Right atrium auricular region (tissue), 2 donors: ENCODE measurements at regions not wholly inside any gene's neighbourhood (a gene's known extent, or its start where the extent isn't known, plus 50 kb on each side); places are given as distances from the start of the nearest gene placed in this dataset.
"Not testable (repeated sequence)": the region's sequence is repeated elsewhere in the genome, so short reads cannot be mapped to it uniquely, and the experiment has no call there.

Experiments
- DNase-seq: peaks from one replicate; pipeline ENCODE4 v3.0.0-alpha.2; 2019; ENCODE audit warnings: low spot score
- H3K27ac ChIP-seq, 2 donors: fragments of 200-600 bp; sonication (generic); 1 replicate in 1 of 2; 2 replicates in 1 of 2; pipeline ENCODE4 v1.5.1; 2016 to 2019
- H3K27me3 ChIP-seq, 2 donors: fragments of 200-600 bp; sonication (generic); one replicate each; pipeline versions ENCODE4 v1.5.1 to v1.6.0; 2017 to 2019
- H3K36me3 ChIP-seq: fragments of 200-600 bp; sonication (generic); one replicate; pipeline ENCODE4 v1.5.1; 2016
- H3K4me1 ChIP-seq, 2 donors: fragments of 200-600 bp; sonication (generic); one replicate each; pipeline versions ENCODE4 v1.5.1 to v1.6.0; 2017 to 2019
- H3K4me3 ChIP-seq, 2 donors: fragments of 200-600 bp; sonication (generic); 1 replicate in 1 of 2; 2 replicates in 1 of 2; pipeline ENCODE4 v1.5.1; 2017 to 2019; ENCODE audit warnings: mild to moderate bottlenecking in 1 of 2, moderate library complexity in 1 of 2
- H3K9me3 ChIP-seq, 2 donors: fragments of 200-600 bp; sonication (generic); one replicate each; pipeline ENCODE4 v1.5.1; 2019
- CTCF ChIP-seq, 2 donors: fragments of 200-600 bp; sonication (generic); IDR thresholded peaks; one replicate each; pipeline ENCODE4 v1.5.1; 2019; ENCODE audit warnings: antibody characterized with exemption in 2 of 2

- Histone ChIP-seq H3K4me3 (no peak overlapping the region), H3K36me3 (no peaks in the 10 kb centered on the region), H3K27ac (no peak overlapping the region), H3K27me3 (no peaks in the 10 kb centered on the region), H3K4me1 (no peaks in the 10 kb centered on the region), H3K9me3 (no peaks in the 10 kb centered on the region)
- TF ChIP-seq CTCF (IDR thresholded peaks at IDR 0.05) = no peak
- DNase-seq = no peak
Measured at GRCh38 chr4:129852434-129852833, 756.5 kb downstream of the C4orf33 start.

DNA sequence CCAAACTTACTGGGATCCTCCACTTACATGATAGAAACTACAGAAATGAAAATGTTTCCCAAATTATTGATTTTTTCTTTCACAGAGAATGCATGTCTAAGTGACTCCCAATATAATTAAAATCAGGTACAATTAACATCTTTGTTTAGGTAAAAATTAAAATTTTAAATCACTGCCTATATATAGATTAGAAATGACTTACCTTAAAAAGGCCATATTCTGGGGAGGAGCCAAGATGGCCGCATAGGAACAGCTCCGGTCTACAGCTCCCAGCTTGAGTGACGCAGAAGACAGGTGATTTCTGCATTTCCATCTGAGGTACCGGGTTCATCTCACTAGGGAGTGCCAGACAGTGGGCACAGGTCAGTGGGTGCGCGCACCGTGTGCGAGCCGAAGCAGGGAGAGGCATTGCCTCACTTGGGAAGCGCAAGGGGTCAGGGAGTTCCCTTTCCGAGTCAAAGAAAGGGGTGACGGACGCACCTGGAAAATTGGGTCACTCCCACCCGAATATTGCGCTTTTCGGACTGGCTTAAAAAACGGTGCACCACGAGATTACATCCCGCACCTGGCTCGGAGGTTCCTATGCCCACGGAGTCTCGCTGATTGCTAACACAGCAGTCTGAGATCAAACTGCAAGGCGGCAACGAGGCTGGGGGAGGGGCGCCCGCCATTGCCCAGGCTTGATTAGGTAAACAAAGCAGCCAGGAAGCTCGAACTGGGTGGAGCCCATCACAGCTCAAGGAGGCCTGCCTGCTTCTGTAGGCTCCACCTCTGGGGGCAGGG, 757.9 kb downstream of the C4orf33 start:
- DNase-seq, H3K27ac ChIP-seq, H3K27me3 ChIP-seq, H3K36me3 ChIP-seq, H3K9me3 ChIP-seq, H3K4me1 ChIP-seq, H3K4me3 ChIP-seq: not testable (repeated sequence)

DNA sequence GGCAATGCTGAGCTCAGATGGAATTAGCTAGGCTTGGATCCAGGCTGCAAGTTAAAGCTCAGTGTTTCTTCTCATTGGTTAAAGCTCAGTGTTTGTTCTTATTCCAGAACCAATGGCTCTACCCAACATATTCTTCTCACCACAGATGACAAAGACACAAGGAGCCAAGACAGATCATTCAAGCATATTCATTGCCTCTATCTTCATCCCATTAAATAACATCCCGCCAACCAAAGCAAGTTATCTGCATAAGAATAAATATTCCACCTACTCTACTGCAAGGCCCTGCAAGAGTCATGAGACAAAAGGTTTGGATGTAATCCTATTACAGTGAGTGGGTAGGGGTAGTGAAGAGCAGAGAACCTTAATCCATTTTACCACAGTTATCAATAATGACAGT, 766.5 kb downstream of the C4orf33 start:
- no peaks in the 10 kb centered on the region for H3K27me3 ChIP-seq
- no peaks in the 10 kb centered on the region for H3K36me3 ChIP-seq
- no peak for DNase-seq
- no peak overlapping the region for H3K27ac ChIP-seq
- H3K9me3 ChIP-seq = no peaks in the 10 kb centered on the region
- H3K4me3 ChIP-seq = no peak overlapping the region
- no peak for TF ChIP-seq CTCF (IDR thresholded peaks at IDR 0.05)
- H3K4me1 ChIP-seq = no peaks in the 10 kb centered on the region

- Histone ChIP-seq H3K36me3 (no peaks in the 10 kb centered on the region), H3K27me3 (no peaks in the 10 kb centered on the region), H3K9me3 (no peaks in the 10 kb centered on the region), H3K4me3 (no peak overlapping the region), H3K27ac (no peak overlapping the region), H3K4me1 (no peaks in the 10 kb centered on the region)
- no peak for DNase-seq
- no peak for TF ChIP-seq CTCF (IDR thresholded peaks at IDR 0.05)
Measured at GRCh38 chr4:129863206-129863605, 767.3 kb downstream of the C4orf33 start.

GRCh38 chr4:129883996-129884395, 788.0 kb downstream of the C4orf33 start:
- no peak for DNase-seq
- Histone ChIP-seq H3K27me3 (no peaks in the 10 kb centered on the region), H3K4me3 (no peak overlapping the region), H3K27ac (no peak overlapping the region), H3K4me1 (no peaks in the 10 kb centered on the region), H3K9me3 (no peaks in the 10 kb centered on the region), H3K36me3 (no peaks in the 10 kb centered on the region)
- TF ChIP-seq CTCF (IDR thresholded peaks at IDR 0.05) = no peak

DNA sequence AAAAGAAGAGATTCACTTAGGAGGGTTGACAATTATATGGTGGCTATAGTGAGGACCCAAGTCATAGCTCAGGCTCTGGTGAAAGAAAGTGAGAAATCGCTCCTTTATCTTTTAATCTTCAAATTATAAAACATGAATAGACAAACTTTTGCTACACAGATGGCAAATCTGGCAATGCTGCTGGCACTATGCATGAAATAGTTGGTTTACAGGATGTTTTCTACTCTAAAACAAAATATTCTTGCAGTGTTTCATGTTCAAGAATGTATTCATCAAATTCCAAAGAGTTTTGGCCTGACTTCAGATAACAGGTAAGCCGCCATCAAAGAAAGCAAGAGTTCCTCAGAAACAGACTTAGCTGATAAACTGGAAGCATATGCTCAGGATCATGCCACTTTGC, 801.2 kb downstream of the C4orf33 start:
- H3K27me3 ChIP-seq = no peaks in the 10 kb centered on the region
- H3K4me3 ChIP-seq = no peak overlapping the region
- DNase-seq = no peak
- no peaks in the 10 kb centered on the region for H3K36me3 ChIP-seq
- H3K9me3 ChIP-seq = no peaks in the 10 kb centered on the region
- no peak for TF ChIP-seq CTCF (IDR thresholded peaks at IDR 0.05)
- no peak overlapping the region for H3K27ac ChIP-seq
- H3K4me1 ChIP-seq = no peaks in the 10 kb centered on the region
